Liver (tissue), 3 donors: ENCODE measurements at regions not wholly inside any gene's neighbourhood (a gene's known extent, or its start where the extent isn't known, plus 50 kb on each side); places are given as distances from the start of the nearest gene placed in this dataset.

ENCODE experiments used
- CTCF ChIP-seq: fragments of 150-350 bp; IDR thresholded peaks from 2 replicates; pipeline ENCODE4 v1.5.1; 2017; ENCODE audit warnings: improper control_type of control experiment, low read depth, low read length; ENCODE audit not compliant: missing input control
- TAF1 ChIP-seq: conservative IDR thresholded peaks from 2 replicates; pipeline ENCODE4 v1.6.1; 2016; ENCODE audit warnings: antibody characterized with exemption, mild to moderate bottlenecking
- ZBTB33 ChIP-seq: IDR thresholded peaks from 2 replicates; pipeline ENCODE4 v1.6.1; 2016; ENCODE audit warnings: antibody characterized with exemption
- donor health status: healthy.
- donor health status: healthy.

- no peak for TF ChIP-seq CTCF
- TF ChIP-seq ZBTB33: no peak
- no peak for TF ChIP-seq TAF1
Measured at GRCh38 chr4:151841107-151841506, 80.3 kb upstream of the GATB start.
